Fibroblast of mammary gland (primary cell): ENCODE measurements at regions not wholly inside any gene's neighbourhood (a gene's known extent, or its start where the extent isn't known, plus 50 kb on each side); places are given as distances from the start of the nearest gene placed in this dataset.

Experiments
- DNase-seq: peaks from one replicate; pipeline ENCODE4 v3.0.0-alpha.2; 2010; ENCODE audit warnings: low read depth
- H3K4me3 ChIP-seq: 2 replicates; pipeline ENCODE4 v1.5.1; 2011; ENCODE audit warnings: low read depth, mild to moderate bottlenecking, low read length, moderate library complexity; ENCODE audit not compliant: control insufficient read depth
- CTCF ChIP-seq: conservative IDR thresholded peaks from 2 replicates; pipeline ENCODE4 v1.5.1; 2011; ENCODE audit warnings: low read depth, low read length, inconsistent platforms; ENCODE audit not compliant: control insufficient read depth, insufficient read depth

- no peak for DNase-seq
- H3K4me3 ChIP-seq: no peak overlapping the region
- no peak for TF ChIP-seq CTCF
Measured at GRCh38 chr3:34858067-34858660, 781.2 kb upstream of the ARPP21 start.

- TF ChIP-seq CTCF: no peak
- no peak for DNase-seq
- no peak overlapping the region for H3K4me3 ChIP-seq
Measured at GRCh38 chr3:34859746-34860145, 779.6 kb upstream of the ARPP21 start.

- no peak for DNase-seq
- no peak overlapping the region for H3K4me3 ChIP-seq
- TF ChIP-seq CTCF: no peak
Measured at GRCh38 chr3:34862456-34862855, 776.9 kb upstream of the ARPP21 start.

- TF ChIP-seq CTCF: no peak
- DNase-seq: peak; percentile 1
- H3K4me3 ChIP-seq: no peak overlapping the region
Measured at GRCh38 chr3:34863485-34863884, 775.8 kb upstream of the ARPP21 start.

GRCh38 chr3:34864011-34864410 lies 775.3 kb upstream of the ARPP21 start:
- no peak for DNase-seq
- no peak for TF ChIP-seq CTCF
- no peak overlapping the region for H3K4me3 ChIP-seq

- no peak for DNase-seq
- H3K4me3 ChIP-seq: no peak overlapping the region
- TF ChIP-seq CTCF: no peak
Measured at GRCh38 chr3:34865346-34865745, 774.0 kb upstream of the ARPP21 start.

- no peak overlapping the region for H3K4me3 ChIP-seq
- TF ChIP-seq CTCF: no peak
- DNase-seq: no peak
Measured at GRCh38 chr3:34868935-34869334, 770.4 kb upstream of the ARPP21 start.
